H1 (cell line): ENCODE measurements at regions not wholly inside any gene's neighbourhood (a gene's known extent, or its start where the extent isn't known, plus 50 kb on each side); places are given as distances from the start of the nearest gene placed in this dataset.

Experiments used
- ASH2L ChIP-seq: fragments of 200-600, 300-600 bp; sonication (generic); IDR thresholded peaks from one replicate; pipeline ENCODE4 v1.7.1; 2017; ENCODE audit warnings: low read length
- CEBPB ChIP-seq: IDR thresholded peaks from 2 replicates; pipeline ENCODE4 v1.6.1; 2012; ENCODE audit warnings: low read depth, low read length
- CREB1 ChIP-seq: IDR thresholded peaks from 2 replicates; pipeline ENCODE4 v1.6.1; 2012; ENCODE audit warnings: inconsistent platforms
- E2F6 ChIP-seq: IDR thresholded peaks from 2 replicates; pipeline ENCODE4 v1.6.1; 2012; ENCODE audit warnings: inconsistent platforms
- EZH2 ChIP-seq: fragments of 200-600 bp; sonication (generic); IDR thresholded peaks from 2 replicates; pipeline ENCODE4 v1.7.1; 2012; ENCODE audit warnings: low read depth, mild to moderate bottlenecking, moderate library complexity, low read length, inconsistent platforms; ENCODE audit not compliant: severe bottlenecking
- GTF2F1 ChIP-seq: IDR thresholded peaks from 2 replicates; pipeline ENCODE4 v1.6.1; 2012; ENCODE audit warnings: low read depth, low read length, improper control_type of control experiment, borderline replicate concordance
- HDAC2 ChIP-seq, 2 experiments: fragments of 300-600 bp in 1 of 2; sonication (generic) in 1 of 2; IDR thresholded peaks; 2 replicates each; pipeline ENCODE4 v1.6.1; 2011 to 2012; ENCODE audit warnings: low read depth in 2 of 2, low read length in 2 of 2, mild to moderate bottlenecking in 2 of 2, moderate library complexity in 2 of 2, borderline replicate concordance in 1 of 2, inconsistent platforms in 1 of 2
- KDM4A ChIP-seq: IDR thresholded peaks from one replicate; pipeline ENCODE4 v1.7.1; 2012; ENCODE audit warnings: low read depth, mild to moderate bottlenecking, moderate library complexity, low read length, inconsistent platforms; ENCODE audit not compliant: severe bottlenecking
- MAX ChIP-seq: IDR thresholded peaks from 2 replicates; pipeline ENCODE4 v1.6.1; 2012; ENCODE audit warnings: inconsistent platforms
- NANOG ChIP-seq: IDR thresholded peaks from 2 replicates; pipeline ENCODE4 v1.6.1; 2011; ENCODE audit warnings: low read length, low read depth, mild to moderate bottlenecking, inconsistent platforms; ENCODE audit not compliant: insufficient read depth, poor library complexity, severe bottlenecking
- POLR2AphosphoS5 ChIP-seq: IDR thresholded peaks from 2 replicates; pipeline ENCODE4 v1.6.1; 2011; ENCODE audit warnings: low read depth, low read length
- POU5F1 ChIP-seq: IDR thresholded peaks from 2 replicates; pipeline ENCODE4 v1.6.1; 2011; ENCODE audit warnings: low read depth, mild to moderate bottlenecking, low read length, moderate library complexity
- RNF2 ChIP-seq: fragments of 200-900, 300-1000 bp; sonication (generic); IDR thresholded peaks from 2 replicates; pipeline ENCODE4 v1.7.1; 2016; ENCODE audit warnings: borderline replicate concordance, low read depth, mild to moderate bottlenecking, antibody characterized with exemption, low read length; ENCODE audit not compliant: poor library complexity, severe bottlenecking; ENCODE audit errors: missing control alignments
- SIRT6 ChIP-seq: IDR thresholded peaks from one replicate; pipeline ENCODE4 v1.7.1; 2012; ENCODE audit warnings: low read length, inconsistent platforms
- SP1 ChIP-seq: IDR thresholded peaks from 2 replicates; pipeline ENCODE4 v1.6.1; 2011; ENCODE audit warnings: low read depth, low read length
- SP2 ChIP-seq: IDR thresholded peaks from 2 replicates; pipeline ENCODE4 v1.6.1; 2012; ENCODE audit warnings: mild to moderate bottlenecking, low read length, inconsistent platforms
- SUZ12 ChIP-seq: fragments of 200-600 bp; sonication (generic); IDR thresholded peaks from 2 replicates; pipeline ENCODE4 v1.6.1; 2012; ENCODE audit warnings: mild to moderate bottlenecking, inconsistent platforms, low read length, moderate library complexity, mixed read lengths
- TBP ChIP-seq: IDR thresholded peaks from 2 replicates; pipeline ENCODE4 v1.6.1; 2011; ENCODE audit warnings: low read depth, low read length, improper control_type of control experiment
- TEAD4 ChIP-seq: IDR thresholded peaks from 2 replicates; pipeline ENCODE4 v1.6.1; 2012; ENCODE audit warnings: low read depth, low read length, inconsistent platforms, mixed read lengths

GRCh38 chr4:53841711-53842110 lies 222.7 kb downstream of the CHIC2 start (continued):
- TF ChIP-seq SIRT6 (no peak), SP1 (no peak), KDM4A (no peak), SUZ12 (no peak), NANOG (no peak), HDAC2 (IDR thresholded peaks at IDR 0.05; ENCODE audit: borderline replicate concordance in 1 of 2, low read depth in 2 of 2, low read length in 2 of 2) (no peak), POLR2AphosphoS5 (no peak), CREB1 (no peak), CEBPB (no peak), TBP (no peak), MAX (no peak), RNF2 (no peak), SP2 (no peak), GTF2F1 (no peak), ASH2L (no peak), EZH2 (no peak), TEAD4 (no peak), POU5F1 (no peak), E2F6 (no peak)
